Epithelial cell of esophagus (primary cell): ENCODE measurements at regions not wholly inside any gene's neighbourhood (a gene's known extent, or its start where the extent isn't known, plus 50 kb on each side); places are given as distances from the start of the nearest gene placed in this dataset.

ENCODE experiments used
- DNase-seq: peaks from one replicate; pipeline ENCODE4 v3.0.0; 2010; ENCODE audit warnings: low read depth
- H3K4me3 ChIP-seq: 2 replicates; pipeline ENCODE4 v1.5.1; 2011; ENCODE audit warnings: mild to moderate bottlenecking, low read length, control low read depth
- CTCF ChIP-seq: IDR thresholded peaks from 2 replicates; pipeline ENCODE4 v1.5.1; 2011; ENCODE audit warnings: low read depth, mild to moderate bottlenecking, low read length, control low read depth, inconsistent platforms; ENCODE audit not compliant: insufficient read depth; ENCODE audit errors: missing control alignments

DNA sequence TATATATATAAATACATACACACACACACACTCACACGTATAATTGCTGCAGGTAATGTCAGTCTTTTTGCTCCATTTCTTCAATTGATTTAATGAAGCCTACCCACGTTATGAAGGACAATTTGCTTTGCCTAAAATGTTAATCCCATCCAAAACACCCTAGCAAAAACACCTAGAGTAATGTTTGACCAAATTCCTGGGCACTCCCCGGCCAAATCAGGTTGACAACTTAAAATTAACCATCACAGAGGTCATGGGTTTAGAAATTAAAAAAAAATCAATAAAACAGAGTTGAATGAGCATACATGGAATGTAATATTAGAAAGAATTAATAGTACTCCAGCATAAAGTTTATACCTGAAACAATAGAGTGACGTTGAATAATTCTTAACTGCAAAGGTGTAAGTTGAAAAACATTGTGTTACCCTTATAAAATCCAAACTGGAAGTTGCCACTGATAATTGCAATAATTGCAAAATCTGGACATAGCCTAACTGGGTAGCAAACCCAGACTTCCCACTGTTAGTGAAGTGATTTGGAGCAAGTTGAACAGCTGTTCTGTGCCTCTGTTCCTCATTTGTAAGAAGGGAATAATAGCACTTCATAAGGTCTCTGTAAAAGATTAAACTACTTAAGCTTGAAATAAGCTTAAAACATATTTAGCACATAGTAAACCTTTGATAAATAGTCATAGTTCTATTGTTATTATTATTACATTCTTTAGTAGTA, 2120.5 kb downstream of the PCDH7 start:
- DNase-seq, result no peak
- H3K4me3 ChIP-seq, result no peak overlapping the region
- no peak for TF ChIP-seq CTCF

- H3K4me3 ChIP-seq, result no peak overlapping the region
- no peak for TF ChIP-seq CTCF
Observed at GRCh38 chr4:32841217-32841616, 2121.0 kb downstream of the PCDH7 start.

DNA sequence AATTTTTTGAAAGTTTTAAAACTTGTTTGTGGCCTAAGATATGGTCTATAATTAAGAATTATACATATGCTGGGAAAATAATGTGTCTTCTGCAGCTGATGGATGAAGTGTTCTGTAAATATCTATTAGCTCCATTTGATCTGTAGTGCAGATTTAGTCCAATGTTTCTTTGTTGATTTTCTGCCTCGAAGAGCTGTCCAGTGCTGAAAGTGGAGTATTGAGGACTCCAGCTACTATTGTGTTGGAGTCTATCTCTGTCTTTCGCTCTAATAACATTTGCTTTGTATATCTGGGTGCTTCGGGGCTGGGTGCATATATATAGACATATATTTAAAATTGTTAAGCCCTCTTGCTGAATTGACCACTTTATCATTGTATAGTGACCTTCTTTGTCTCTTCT, 2127.3 kb downstream of the PCDH7 start:
- no peak for TF ChIP-seq CTCF
- H3K4me3 ChIP-seq, result no peak overlapping the region
- peak; percentile 50 for DNase-seq

More at GRCh38 chr4:32841217-32841616, 2121.0 kb downstream of the PCDH7 start:
- no peak for DNase-seq

DNA sequence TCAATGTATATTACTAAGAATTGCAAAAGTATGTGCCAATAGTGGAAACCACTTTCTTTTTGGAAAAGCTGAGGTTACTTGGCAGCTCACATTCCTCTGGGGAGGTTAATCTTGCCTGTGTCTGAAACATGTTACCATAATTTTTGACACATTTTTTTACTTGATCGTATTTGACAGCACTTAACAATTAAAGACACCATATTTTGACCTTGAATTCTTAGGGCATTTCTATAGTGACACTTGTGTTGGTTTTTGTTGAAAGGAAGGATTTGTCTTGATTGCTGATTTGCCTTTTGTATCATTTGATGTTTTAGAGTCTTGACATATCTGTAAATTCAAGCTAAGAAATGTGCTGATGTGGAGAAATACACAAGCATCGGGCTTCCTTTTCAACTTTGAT, 2135.5 kb downstream of the PCDH7 start:
- H3K4me3 ChIP-seq, result no peak overlapping the region
- no peak for DNase-seq
- no peak for TF ChIP-seq CTCF

GRCh38 chr4:32858361-32858760, 2138.2 kb downstream of the PCDH7 start:
- no peak for DNase-seq
- TF ChIP-seq CTCF, result no peak
- no peak overlapping the region for H3K4me3 ChIP-seq

GRCh38 chr4:32858971-32859370, 2138.8 kb downstream of the PCDH7 start:
- DNase-seq, result peak; percentile 96
- no peak for TF ChIP-seq CTCF

More at GRCh38 chr4:32858971-32859370, 2138.8 kb downstream of the PCDH7 start:
- H3K4me3 ChIP-seq, result no peak overlapping the region
